ENCODE measurements at regions not wholly inside any gene's neighbourhood (a gene's known extent, or its start where the extent isn't known, plus 50 kb on each side); places are given as distances from the start of the nearest gene placed in this dataset.

DNA sequence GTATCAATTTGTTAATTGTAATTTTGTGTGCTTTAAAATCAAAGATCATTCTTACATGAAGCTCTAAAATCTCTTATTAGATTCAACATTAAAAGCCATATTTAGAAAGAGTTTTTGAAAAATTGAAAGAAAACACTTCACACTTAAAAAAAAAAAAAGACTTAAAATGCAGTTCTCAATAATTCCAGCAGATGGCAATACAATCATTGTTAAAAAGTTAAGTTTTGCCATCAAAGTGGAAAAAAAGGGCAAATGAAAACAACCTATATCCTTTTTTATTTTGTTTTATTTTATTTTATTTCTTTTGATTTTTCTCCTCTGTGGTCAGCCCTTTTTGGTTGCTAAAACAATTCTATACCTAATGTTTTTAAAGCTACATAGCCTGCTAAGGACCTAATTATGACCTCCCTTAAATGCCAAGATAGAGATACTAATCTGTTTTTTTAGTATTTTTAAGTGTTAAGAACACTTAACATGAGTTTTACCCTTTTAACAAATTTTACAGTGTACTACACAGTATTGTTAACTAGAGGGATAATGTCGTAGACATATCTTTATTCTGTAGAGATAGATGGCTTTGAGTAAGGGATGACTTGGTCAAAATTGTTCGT is 154.2 kb upstream of the DAB2 start:
- no peak overlapping the region for H3K4me3 ChIP-seq (ENCODE audit: low read depth, low read length)
- TF ChIP-seq, protein P1, sequence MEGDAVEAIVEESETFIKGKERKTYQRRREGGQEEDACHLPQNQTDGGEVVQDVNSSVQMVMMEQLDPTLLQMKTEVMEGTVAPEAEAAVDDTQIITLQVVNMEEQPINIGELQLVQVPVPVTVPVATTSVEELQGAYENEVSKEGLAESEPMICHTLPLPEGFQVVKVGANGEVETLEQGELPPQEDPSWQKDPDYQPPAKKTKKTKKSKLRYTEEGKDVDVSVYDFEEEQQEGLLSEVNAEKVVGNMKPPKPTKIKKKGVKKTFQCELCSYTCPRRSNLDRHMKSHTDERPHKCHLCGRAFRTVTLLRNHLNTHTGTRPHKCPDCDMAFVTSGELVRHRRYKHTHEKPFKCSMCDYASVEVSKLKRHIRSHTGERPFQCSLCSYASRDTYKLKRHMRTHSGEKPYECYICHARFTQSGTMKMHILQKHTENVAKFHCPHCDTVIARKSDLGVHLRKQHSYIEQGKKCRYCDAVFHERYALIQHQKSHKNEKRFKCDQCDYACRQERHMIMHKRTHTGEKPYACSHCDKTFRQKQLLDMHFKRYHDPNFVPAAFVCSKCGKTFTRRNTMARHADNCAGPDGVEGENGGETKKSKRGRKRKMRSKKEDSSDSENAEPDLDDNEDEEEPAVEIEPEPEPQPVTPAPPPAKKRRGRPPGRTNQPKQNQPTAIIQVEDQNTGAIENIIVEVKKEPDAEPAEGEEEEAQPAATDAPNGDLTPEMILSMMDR (IDR thresholded peaks at IDR 0.05; ENCODE audit: control insufficient read depth, extremely low read depth, insufficient read depth) = peak; percentile 45
- no peak for DNase-seq (ENCODE audit: low read depth)

DNA sequence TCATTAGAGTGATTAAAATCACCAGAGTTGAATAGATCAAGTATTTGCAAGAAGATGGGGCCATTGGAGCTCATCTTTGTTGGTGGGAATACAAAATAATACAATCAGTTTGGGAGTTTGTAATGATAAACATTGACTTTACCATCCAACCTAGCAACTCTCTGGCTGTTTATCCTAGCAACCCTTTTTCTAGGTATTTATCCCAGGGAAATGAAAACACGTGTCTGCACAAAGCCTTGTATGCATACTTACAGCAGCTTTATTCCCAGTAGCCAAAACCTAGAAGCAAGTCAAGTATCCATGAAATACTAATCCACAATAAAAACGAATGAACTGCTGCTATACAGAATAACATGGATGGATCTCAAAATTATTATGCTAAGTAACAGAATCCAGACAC is 152.7 kb upstream of the DAB2 start:
- TF ChIP-seq, protein P1 (IDR thresholded peaks at IDR 0.05; ENCODE audit: control insufficient read depth, extremely low read depth, insufficient read depth) = no peak
- no peak for DNase-seq (ENCODE audit: low read depth)
- H3K4me3 ChIP-seq (ENCODE audit: low read depth, low read length) = no peak overlapping the region

DNA sequence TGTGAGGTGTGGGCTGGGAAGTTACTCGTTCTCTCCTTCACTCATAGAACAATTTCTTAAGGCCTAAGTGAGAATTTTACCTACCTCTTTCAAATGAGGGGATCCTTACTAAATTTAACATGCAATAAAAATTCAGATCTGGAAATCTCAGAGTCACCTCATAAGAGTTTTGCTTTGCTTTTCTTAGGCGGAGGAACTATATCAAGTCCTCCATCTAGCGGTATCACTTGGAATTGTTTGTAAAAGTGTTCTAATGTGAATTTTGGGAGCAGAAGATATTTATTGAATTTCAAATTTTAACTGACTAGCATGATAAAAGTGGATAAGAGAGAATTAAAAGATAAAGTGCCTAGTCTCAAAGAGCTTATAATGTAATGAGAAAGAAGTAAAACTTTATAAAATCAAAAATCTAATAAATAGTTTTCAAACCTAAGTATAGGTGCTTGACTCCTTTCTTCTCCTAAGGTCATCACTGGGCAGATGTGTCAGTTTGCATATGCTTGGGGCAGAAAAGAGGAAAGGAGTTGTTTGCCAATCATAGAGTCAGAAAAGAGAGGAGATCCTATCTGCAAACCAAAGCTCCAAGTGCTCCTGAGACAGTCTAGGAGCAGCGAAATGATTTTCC is 145.7 kb upstream of the DAB2 start:
- TF ChIP-seq, protein P1 (IDR thresholded peaks at IDR 0.05; ENCODE audit: control insufficient read depth, extremely low read depth, insufficient read depth) = peak; percentile 61
- no peak overlapping the region for H3K4me3 ChIP-seq (ENCODE audit: low read depth, low read length)
- DNase-seq (ENCODE audit: low read depth) = no peak

DNA sequence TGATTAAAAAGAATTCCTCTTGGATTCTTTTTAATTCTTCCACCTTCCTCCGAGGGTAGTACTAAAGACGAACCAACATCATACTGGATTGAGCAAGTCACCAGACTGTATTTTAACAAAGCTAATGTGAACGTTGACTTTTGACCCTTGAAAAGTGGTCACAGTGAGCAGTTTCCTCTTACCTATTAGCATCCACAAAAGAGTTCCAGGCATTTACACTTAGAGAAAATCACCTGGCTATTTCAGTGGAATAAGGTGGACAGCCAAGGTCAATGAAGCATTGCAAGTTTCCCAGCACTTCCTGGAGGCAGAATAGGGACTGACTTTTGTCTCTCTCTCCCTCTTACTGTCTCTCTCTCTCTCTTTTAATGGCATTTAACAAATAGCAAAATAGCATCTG is 145.1 kb upstream of the DAB2 start:
- TF ChIP-seq, protein P1 (IDR thresholded peaks at IDR 0.05; ENCODE audit: control insufficient read depth, extremely low read depth, insufficient read depth) = no peak
- no peak for DNase-seq (ENCODE audit: low read depth)
- no peak overlapping the region for H3K4me3 ChIP-seq (ENCODE audit: low read depth, low read length)

GRCh38 chr5:39566891-39567290 is 142.1 kb upstream of the DAB2 start:
- DNase-seq (ENCODE audit: low read depth) = no peak
- TF ChIP-seq, protein P1 (IDR thresholded peaks at IDR 0.05; ENCODE audit: control insufficient read depth, extremely low read depth, insufficient read depth) = no peak
- no peak overlapping the region for H3K4me3 ChIP-seq (ENCODE audit: low read depth, low read length)

GRCh38 chr5:39566029-39566428 is 141.2 kb upstream of the DAB2 start:
- TF ChIP-seq, protein P1 (IDR thresholded peaks at IDR 0.05; ENCODE audit: control insufficient read depth, extremely low read depth, insufficient read depth) = no peak
- no peak overlapping the region for H3K4me3 ChIP-seq (ENCODE audit: low read depth, low read length)
- DNase-seq (ENCODE audit: low read depth) = no peak

GRCh38 chr5:39561421-39561820 is 136.6 kb upstream of the DAB2 start:
- no peak overlapping the region for H3K4me3 ChIP-seq (ENCODE audit: low read depth, low read length)

More at GRCh38 chr5:39561421-39561820, 136.6 kb upstream of the DAB2 start:
- DNase-seq (ENCODE audit: low read depth) = no peak
- TF ChIP-seq, protein P1 (IDR thresholded peaks at IDR 0.05; ENCODE audit: control insufficient read depth, extremely low read depth, insufficient read depth) = no peak

Measured in LNCaP clone FGC (cell line).